ENCODE measurements at regions not wholly inside any gene's neighbourhood (a gene's known extent, or its start where the extent isn't known, plus 50 kb on each side); places are given as distances from the start of the nearest gene placed in this dataset.

GRCh38 chr13:34002924-34003323 is 185.0 kb downstream of the RFC3 start:
- DNase-seq (ENCODE audit: low read depth in 2 of 2) = no peak

GRCh38 chr13:34003656-34004055 is 185.7 kb downstream of the RFC3 start:
- DNase-seq (ENCODE audit: low read depth in 2 of 2) = no peak

- no peak for DNase-seq (ENCODE audit: low read depth in 2 of 2)
Measured at GRCh38 chr13:34004676-34005075, 186.7 kb downstream of the RFC3 start.

- DNase-seq (ENCODE audit: low read depth in 2 of 2) = no peak
Measured at GRCh38 chr13:34006011-34006410, 188.1 kb downstream of the RFC3 start.

- DNase-seq (ENCODE audit: low read depth in 2 of 2) = no peak
Measured at GRCh38 chr13:34011552-34012085, 193.7 kb downstream of the RFC3 start.

GRCh38 chr13:34012382-34012781 is 194.4 kb downstream of the RFC3 start:
- DNase-seq (ENCODE audit: low read depth in 2 of 2) = no peak

GRCh38 chr13:34013061-34013460 is 195.1 kb downstream of the RFC3 start:
- no peak for DNase-seq (ENCODE audit: low read depth in 2 of 2)

- DNase-seq (ENCODE audit: low read depth in 2 of 2) = no peak
Measured at GRCh38 chr13:34017231-34017630, 199.3 kb downstream of the RFC3 start.

GRCh38 chr13:34019870-34020269 is 201.9 kb downstream of the RFC3 start:
- DNase-seq (ENCODE audit: low read depth in 2 of 2) = no peak

- no peak for DNase-seq (ENCODE audit: low read depth in 2 of 2)
Measured at GRCh38 chr13:34020388-34020787, 202.4 kb downstream of the RFC3 start.

GRCh38 chr13:34021619-34022018 is 203.7 kb downstream of the RFC3 start:
- no peak for DNase-seq (ENCODE audit: low read depth in 2 of 2)

- peak; percentile 52 for DNase-seq (ENCODE audit: low read depth in 2 of 2)
Measured at GRCh38 chr13:34025746-34026145, 207.8 kb downstream of the RFC3 start.

- DNase-seq (ENCODE audit: low read depth in 2 of 2) = no peak
Measured at GRCh38 chr13:34026308-34026707, 208.4 kb downstream of the RFC3 start.

- no peak for DNase-seq (ENCODE audit: low read depth in 2 of 2)
Measured at GRCh38 chr13:34028496-34029442, 210.8 kb downstream of the RFC3 start.

- no peak for DNase-seq (ENCODE audit: low read depth in 2 of 2)
Measured at GRCh38 chr13:34030782-34031181, 212.8 kb downstream of the RFC3 start.

GRCh38 chr13:34031610-34032009 is 213.7 kb downstream of the RFC3 start:
- no peak for DNase-seq (ENCODE audit: low read depth in 2 of 2)

- DNase-seq (ENCODE audit: low read depth in 2 of 2) = no peak
Measured at GRCh38 chr13:34034411-34034810, 216.5 kb downstream of the RFC3 start.

- DNase-seq (ENCODE audit: low read depth in 2 of 2) = no peak
Measured at GRCh38 chr13:34035178-34035577, 217.2 kb downstream of the RFC3 start.

GRCh38 chr13:34035676-34036325 is 217.9 kb downstream of the RFC3 start:
- DNase-seq (ENCODE audit: low read depth in 2 of 2) = no peak

- no peak for DNase-seq (ENCODE audit: low read depth in 2 of 2)
Measured at GRCh38 chr13:34037636-34038540, 219.9 kb downstream of the RFC3 start.

- no peak for DNase-seq (ENCODE audit: low read depth in 2 of 2)
Measured at GRCh38 chr13:34038541-34039068, 220.7 kb downstream of the RFC3 start.

Measured in fibroblast of skin of left biceps (primary cell).